K562 (cell line): ENCODE measurements at regions not wholly inside any gene's neighbourhood (a gene's known extent, or its start where the extent isn't known, plus 50 kb on each side); places are given as distances from the start of the nearest gene placed in this dataset.

Source experiments
- ATAC-seq: fragments of 200-7000 bp; cut with Tn5 transposase; 3 replicates; pipeline ENCODE4 v1.9.1; 2020; ENCODE audit warnings: moderate library complexity
- BruUV-seq: library from RNA; stranded (reverse); fragments of 400-500 nt; replicated peaks from 2 replicates; lab custom pipeline; 2021; lab: Mats Ljungman, UMichigan
- CTCF ChIA-PET: fragments of 300-600 bp; formaldehyde crosslinking; extraction: SDS; loops from one replicate; lab custom pipeline; 2021; ENCODE audit warnings: low intra/inter-chr PET ratio; lab: Yijun Ruan, JAX
- POLR2A ChIA-PET: fragments of 300-600, 350-650 bp; sonication (Branson Sonifier 250); formaldehyde crosslinking; extraction: SDS; loops from one replicate; lab custom pipeline; 2021; ENCODE audit warnings: antibody characterized with exemption, inconsistent platforms; lab: Yijun Ruan, JAX
- DNase-seq, 4 experiments: peaks; one replicate each; pipeline versions ENCODE4 v3.0.0 to v3.0.0-alpha.2; 2011 to 2018; ENCODE audit warnings: low spot score in 3 of 4, mixed read lengths in 3 of 4; ENCODE audit errors: extremely low read depth in 1 of 4
- FAIRE-seq: peaks from 2 replicates; lab custom pipeline; 2011; peaks lifted over from hg19 to GRCh38; lab: Jason Lieb, UNC
- H2AFZ ChIP-seq: 2 replicates; pipeline ENCODE4 v1.6.0; 2011; ENCODE audit warnings: low read depth, low read length, control low read depth, inconsistent platforms
- H3K27ac ChIP-seq: fragments of 200-600 bp; 3 replicates; pipeline ENCODE4 v1.8.0; 2011; ENCODE audit warnings: low read depth, mild to moderate bottlenecking, control low read depth, inconsistent platforms, low read length, moderate library complexity, mixed read lengths; ENCODE audit errors: extremely low read depth
- H3K27me3 ChIP-seq, 2 experiments: fragments of 300-600 bp in 1 of 2; 2 replicates in 1 of 2; 3 replicates in 1 of 2; pipeline versions ENCODE4 v1.6.0 to v1.8.0; 2011; ENCODE audit warnings: inconsistent platforms in 2 of 2, low read length in 2 of 2, mild to moderate bottlenecking in 1 of 2, mixed read lengths in 1 of 2, moderate library complexity in 1 of 2; ENCODE audit not compliant: control insufficient read depth in 2 of 2, insufficient read depth in 2 of 2
- H3K36me3 ChIP-seq: fragments of 300-600 bp; 3 replicates; pipeline ENCODE4 v1.8.0; 2011; ENCODE audit warnings: mild to moderate bottlenecking, low read length, inconsistent platforms; ENCODE audit not compliant: control insufficient read depth, insufficient read depth
- H3K4me1 ChIP-seq, 2 experiments: fragments of 200-600 bp in 1 of 2; replicated peaks in 1 of 2; 2 replicates in 1 of 2; 3 replicates in 1 of 2; pipeline versions ENCODE4 v1.5.1 to v1.8.0; 2011; ENCODE audit warnings: inconsistent platforms in 2 of 2, low read length in 2 of 2, mild to moderate bottlenecking in 1 of 2, mixed read lengths in 1 of 2, moderate library complexity in 1 of 2; ENCODE audit not compliant: control insufficient read depth in 2 of 2, insufficient read depth in 2 of 2
- H3K4me2 ChIP-seq: 2 replicates; pipeline ENCODE4 v1.6.1; 2011; ENCODE audit warnings: low read length, control low read depth, inconsistent platforms, mixed read lengths; ENCODE audit not compliant: insufficient read depth
- H3K4me3 ChIP-seq: fragments of 200-600 bp; sonication (generic), shearing (Covaris generic); 2 replicates; pipeline ENCODE4 v1.5.1; 2016; ENCODE audit warnings: control low read depth, inconsistent platforms
- H3K79me2 ChIP-seq: fragments of 200-600 bp; 3 replicates; pipeline ENCODE4 v1.8.0; 2011; ENCODE audit warnings: low read length, inconsistent platforms; ENCODE audit not compliant: control insufficient read depth, insufficient read depth
- H3K9ac ChIP-seq, 2 experiments: 2 replicates each; pipeline versions ENCODE4 v1.6.0 to v1.6.1; 2011; ENCODE audit warnings: low read depth in 2 of 2, low read length in 2 of 2, control low read depth in 1 of 2, inconsistent platforms in 1 of 2, mild to moderate bottlenecking in 1 of 2, mixed read lengths in 1 of 2; ENCODE audit not compliant: insufficient read depth in 1 of 2
- H3K9me1 ChIP-seq: one replicate; pipeline ENCODE4 v1.6.0; 2011; ENCODE audit warnings: inconsistent platforms, mild to moderate bottlenecking, low read length, moderate library complexity; ENCODE audit not compliant: control insufficient read depth, insufficient read depth
- H3K9me3 ChIP-seq: replicated peaks from 2 replicates; pipeline ENCODE4 v1.5.1; 2011; ENCODE audit warnings: low read depth, low read length, inconsistent platforms; ENCODE audit not compliant: control insufficient read depth, insufficient read depth
- H4K20me1 ChIP-seq: replicated peaks from 2 replicates; pipeline ENCODE4 v1.6.1; 2011; ENCODE audit warnings: low read length, inconsistent platforms, mixed read lengths; ENCODE audit not compliant: control insufficient read depth, insufficient read depth
- CXXC5 ChIP-seq: fragments of 250-450 bp; sonication (Bioruptor Pico); IDR thresholded peaks from 2 replicates; pipeline ENCODE4 v1.8.0; 2022; ENCODE audit warnings: inconsistent platforms, mild to moderate bottlenecking, moderate library complexity
- ETV6 ChIP-seq, 3 experiments: fragments of 150-350 bp in 1 of 3; sonication (generic) in 1 of 3; formaldehyde crosslinking in 1 of 3; IDR thresholded peaks; 2 replicates each; pipeline versions ENCODE4 v1.6.1 to v1.8.0; 2014 to 2022; ENCODE audit warnings: borderline replicate concordance in 2 of 3, low read depth in 2 of 3, antibody characterized with exemption in 1 of 3, low read length in 1 of 3, mild to moderate bottlenecking in 1 of 3, missing genetic modification reagents in 1 of 3
- ILF3 ChIP-seq: fragments of 450-650 bp; IDR thresholded peaks from 2 replicates; pipeline ENCODE4 v1.6.1; 2018; ENCODE audit warnings: antibody characterized with exemption, mild to moderate bottlenecking, moderate library complexity, borderline replicate concordance
- MBD2 ChIP-seq: sonication (generic); IDR thresholded peaks from 2 replicates; pipeline ENCODE4 v1.6.1; 2016; ENCODE audit warnings: low read depth, borderline replicate concordance
- MTA3 ChIP-seq: fragments of 450-650 bp; formaldehyde crosslinking; IDR thresholded peaks from 2 replicates; pipeline ENCODE4 v1.6.1; 2017; ENCODE audit warnings: mild to moderate bottlenecking, borderline replicate concordance
- PTTG1 ChIP-seq: fragments of 450-650 bp; IDR thresholded peaks from 2 replicates; pipeline ENCODE4 v1.6.1; 2016; ENCODE audit warnings: low read depth, mild to moderate bottlenecking, missing genetic modification characterization, missing compliant biosample characterization
- ZNF239 ChIP-seq: fragments of 250-450 bp; sonication (Bioruptor Pico); IDR thresholded peaks from 2 replicates; pipeline ENCODE4 v1.4.0; 2020; ENCODE audit warnings: mild to moderate bottlenecking
- WGBS: fragments of 100-300 bp; shearing (Covaris generic); methylation state at CpG from one replicate; pipeline ENCODE4 v1.1.6; 2016; ENCODE audit warnings: low coverage, mixed read lengths; ENCODE audit not compliant: insufficient coverage; ENCODE audit errors: missing lambda C conversion rate; 5-methylcytosine and 5-hydroxymethylcytosine counted together
- in situ Hi-C: fragments of 300-500 bp; cut with MboI; formaldehyde crosslinking; loops from 4 replicates; pipeline ENCODE4 v1.15.0; 2018; ENCODE audit warnings: inconsistent platforms, mixed read lengths
- intact Hi-C: fragments of 100-400 bp; cut with micrococcal nuclease; formaldehyde crosslinking; loops from 2 replicates; pipeline ENCODE4 v1.14.2; 2022
- TF ChIP-seq, protein P1 (sequence below): sonication (generic); IDR thresholded peaks from 2 replicates; pipeline ENCODE4 v1.6.1; 2016

GRCh38 chr6:76552268-76552667 is 479.8 kb upstream of the IMPG1 start:
- ChIA-PET POLR2A (no interaction called here), CTCF (no interaction called here)
- in situ Hi-C loops (no loop called here), intact Hi-C loops (no loop called here)
- TF ChIP-seq ZNF239 (CRISPR knock-in tag) (no peak), MTA3 (no peak), ETV6 (IDR thresholded peaks at IDR 0.05; ENCODE audit: borderline replicate concordance in 1 of 2, low read depth in 2 of 2, low read length in 1 of 2) (no peak), ETV6 (CRISPR knock-in tag; IDR thresholded peaks at IDR 0.05; ENCODE audit: borderline replicate concordance) (no peak), PTTG1 (tag) (no peak), CXXC5 (CRISPR knock-in tag) (no peak), MBD2 (no peak), ILF3 (no peak)
- TF ChIP-seq, protein P1, sequence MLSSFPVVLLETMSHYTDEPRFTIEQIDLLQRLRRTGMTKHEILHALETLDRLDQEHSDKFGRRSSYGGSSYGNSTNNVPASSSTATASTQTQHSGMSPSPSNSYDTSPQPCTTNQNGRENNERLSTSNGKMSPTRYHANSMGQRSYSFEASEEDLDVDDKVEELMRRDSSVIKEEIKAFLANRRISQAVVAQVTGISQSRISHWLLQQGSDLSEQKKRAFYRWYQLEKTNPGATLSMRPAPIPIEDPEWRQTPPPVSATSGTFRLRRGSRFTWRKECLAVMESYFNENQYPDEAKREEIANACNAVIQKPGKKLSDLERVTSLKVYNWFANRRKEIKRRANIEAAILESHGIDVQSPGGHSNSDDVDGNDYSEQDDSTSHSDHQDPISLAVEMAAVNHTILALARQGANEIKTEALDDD = no peak
- DNase-seq = no peak
- ATAC-seq = no peak
- H3K4me3 ChIP-seq = no peak overlapping the region
- no peak overlapping the region for H3K9ac ChIP-seq
- no peak overlapping the region for H3K4me2 ChIP-seq
- FAIRE-seq = no peak
- 2% methylated on average over 4 of the region's 4 CpGs for whole genome bisulfite sequencing
- no peaks in the 10 kb centered on the region for H3K27me3 ChIP-seq
- no peaks in the 10 kb centered on the region for H3K79me2 ChIP-seq
- H3K9me1 ChIP-seq = no peaks in the 10 kb centered on the region
- H4K20me1 ChIP-seq = no peaks in the 10 kb centered on the region
- H3K9me3 ChIP-seq = no peaks in the 10 kb centered on the region; the same call in 1 of the 2 replicates
- no peak overlapping the region for H2AFZ ChIP-seq
- no peak overlapping the region for H3K27ac ChIP-seq
- no TSS peak for BruUV-seq
- no peaks in the 10 kb centered on the region for H3K4me1 ChIP-seq
- H3K36me3 ChIP-seq = no peaks in the 10 kb centered on the region
